HEK293T (cell line): ENCODE measurements at regions not wholly inside any gene's neighbourhood (a gene's known extent, or its start where the extent isn't known, plus 50 kb on each side); places are given as distances from the start of the nearest gene placed in this dataset.

Experiments
- ARNT ChIP-seq: fragments of 450-650 bp; IDR thresholded peaks from 2 replicates; pipeline ENCODE4 v1.6.1; 2017; ENCODE audit warnings: mild to moderate bottlenecking
- ELF4 ChIP-seq: fragments of 450-650 bp; IDR thresholded peaks from 2 replicates; pipeline ENCODE4 v1.6.1; 2017; ENCODE audit warnings: antibody characterized with exemption
- FOXA1 ChIP-seq: fragments of 450-650 bp; IDR thresholded peaks from 2 replicates; pipeline ENCODE4 v1.6.1; 2016; ENCODE audit warnings: mild to moderate bottlenecking
- FOXM1 ChIP-seq: fragments of 450-650 bp; IDR thresholded peaks from 2 replicates; pipeline ENCODE4 v1.6.1; 2017; ENCODE audit warnings: mild to moderate bottlenecking, borderline replicate concordance
- SP1 ChIP-seq: fragments of 450-650 bp; IDR thresholded peaks from 2 replicates; pipeline ENCODE4 v1.6.1; 2017
- SUZ12 ChIP-seq: fragments of 450-650 bp; IDR thresholded peaks from 2 replicates; pipeline ENCODE4 v1.6.1; 2016; ENCODE audit warnings: mild to moderate bottlenecking
- ZNF384 ChIP-seq: fragments of 450-650 bp; IDR thresholded peaks from 2 replicates; pipeline ENCODE4 v1.6.1; 2016

DNA sequence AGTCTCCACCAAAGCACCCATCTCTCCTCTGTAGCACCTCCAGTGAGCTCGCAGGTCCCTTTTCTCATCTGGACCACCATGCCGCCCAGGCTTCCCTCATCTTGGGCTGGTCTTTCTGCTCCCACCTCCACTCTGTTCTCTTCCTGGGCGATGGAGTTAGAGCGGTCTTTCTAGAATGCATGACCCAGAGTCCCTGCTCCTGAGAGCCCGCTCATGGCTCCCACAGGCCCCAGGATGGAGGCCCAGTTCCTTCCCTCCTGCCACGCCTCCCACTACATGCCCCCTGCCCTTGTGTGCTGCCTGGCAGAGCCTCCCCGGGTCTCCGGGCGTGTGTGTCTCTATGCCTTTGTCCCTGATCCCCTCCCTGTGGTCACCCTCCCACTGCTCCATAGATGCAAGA lies 100.7 kb upstream of the RTL1 start:
- TF ChIP-seq ZNF384: no peak
- no peak for TF ChIP-seq ELF4
- TF ChIP-seq SP1: no peak
- TF ChIP-seq ARNT: no peak
- TF ChIP-seq FOXA1: no peak
- no peak for TF ChIP-seq SUZ12
- no peak for TF ChIP-seq FOXM1
